Loucy (cell line): ENCODE measurements at regions not wholly inside any gene's neighbourhood (a gene's known extent, or its start where the extent isn't known, plus 50 kb on each side); places are given as distances from the start of the nearest gene placed in this dataset.

Source experiments
- EZH2phosphoT487 ChIP-seq: fragments of 200-600 bp; IDR thresholded peaks from 2 replicates; pipeline ENCODE4 v1.6.1; 2018; ENCODE audit warnings: antibody characterized with exemption, mild to moderate bottlenecking, moderate library complexity, borderline replicate concordance
- TF ChIP-seq, protein P1 (sequence below): fragments of 200-600 bp; sonication (generic); conservative IDR thresholded peaks from 2 replicates; pipeline ENCODE4 v1.5.1; 2014; ENCODE audit warnings: mild to moderate bottlenecking, antibody characterized with exemption, low read length

GRCh38 chr5:15026011-15026893 is 154.7 kb upstream of the ANKH start:
- TF ChIP-seq, protein P1, sequence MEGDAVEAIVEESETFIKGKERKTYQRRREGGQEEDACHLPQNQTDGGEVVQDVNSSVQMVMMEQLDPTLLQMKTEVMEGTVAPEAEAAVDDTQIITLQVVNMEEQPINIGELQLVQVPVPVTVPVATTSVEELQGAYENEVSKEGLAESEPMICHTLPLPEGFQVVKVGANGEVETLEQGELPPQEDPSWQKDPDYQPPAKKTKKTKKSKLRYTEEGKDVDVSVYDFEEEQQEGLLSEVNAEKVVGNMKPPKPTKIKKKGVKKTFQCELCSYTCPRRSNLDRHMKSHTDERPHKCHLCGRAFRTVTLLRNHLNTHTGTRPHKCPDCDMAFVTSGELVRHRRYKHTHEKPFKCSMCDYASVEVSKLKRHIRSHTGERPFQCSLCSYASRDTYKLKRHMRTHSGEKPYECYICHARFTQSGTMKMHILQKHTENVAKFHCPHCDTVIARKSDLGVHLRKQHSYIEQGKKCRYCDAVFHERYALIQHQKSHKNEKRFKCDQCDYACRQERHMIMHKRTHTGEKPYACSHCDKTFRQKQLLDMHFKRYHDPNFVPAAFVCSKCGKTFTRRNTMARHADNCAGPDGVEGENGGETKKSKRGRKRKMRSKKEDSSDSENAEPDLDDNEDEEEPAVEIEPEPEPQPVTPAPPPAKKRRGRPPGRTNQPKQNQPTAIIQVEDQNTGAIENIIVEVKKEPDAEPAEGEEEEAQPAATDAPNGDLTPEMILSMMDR = no peak
- no peak for TF ChIP-seq EZH2phosphoT487
